ENCODE measurements at regions not wholly inside any gene's neighbourhood (a gene's known extent, or its start where the extent isn't known, plus 50 kb on each side); places are given as distances from the start of the nearest gene placed in this dataset.

DNA sequence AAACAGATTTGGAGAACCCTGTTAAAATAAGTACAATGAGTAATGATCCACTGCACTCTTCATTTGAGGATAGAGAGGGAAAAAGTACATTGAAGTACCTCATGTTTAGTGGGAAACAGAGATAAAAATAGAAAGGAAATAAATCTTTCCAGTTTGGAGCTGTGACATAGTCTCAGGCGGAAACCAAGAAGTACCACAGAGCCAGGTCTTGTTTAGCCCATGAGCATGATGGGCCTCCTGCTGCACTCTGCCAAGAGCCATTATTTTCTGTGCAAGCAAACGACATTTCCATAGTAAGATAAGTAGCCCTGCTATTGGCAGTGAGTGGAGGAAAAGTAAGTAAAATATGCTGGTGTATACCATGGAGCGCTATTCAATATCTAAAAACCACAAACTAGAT, 796.1 kb downstream of the TBL1XR1 start:
- no peak for DNase-seq (ENCODE audit: unreplicated experiment)
- Mint-ChIP-seq H3K36me3 (ENCODE audit: insufficient read depth, unreplicated experiment) (no peaks in the 10 kb centered on the region), H3K27me3 (ENCODE audit: insufficient read depth, unreplicated experiment) (no peaks in the 10 kb centered on the region), H3K4me1 (ENCODE audit: insufficient read depth, unreplicated experiment) (no peaks in the 10 kb centered on the region), H3K4me3 (ENCODE audit: unreplicated experiment) (no peak overlapping the region), H3K27ac (ENCODE audit: low read depth, unreplicated experiment) (no peak overlapping the region), H3K9me3 (ENCODE audit: unreplicated experiment) (peaks cover 6% of the 10 kb centered on the region)
- POLR2A ChIA-PET, result no interaction called here
- BruUV-seq (replicated peaks), result no TSS peak
- intact Hi-C loops (cut with micrococcal nuclease), result no loop called here
- TF ChIP-seq, protein P1, sequence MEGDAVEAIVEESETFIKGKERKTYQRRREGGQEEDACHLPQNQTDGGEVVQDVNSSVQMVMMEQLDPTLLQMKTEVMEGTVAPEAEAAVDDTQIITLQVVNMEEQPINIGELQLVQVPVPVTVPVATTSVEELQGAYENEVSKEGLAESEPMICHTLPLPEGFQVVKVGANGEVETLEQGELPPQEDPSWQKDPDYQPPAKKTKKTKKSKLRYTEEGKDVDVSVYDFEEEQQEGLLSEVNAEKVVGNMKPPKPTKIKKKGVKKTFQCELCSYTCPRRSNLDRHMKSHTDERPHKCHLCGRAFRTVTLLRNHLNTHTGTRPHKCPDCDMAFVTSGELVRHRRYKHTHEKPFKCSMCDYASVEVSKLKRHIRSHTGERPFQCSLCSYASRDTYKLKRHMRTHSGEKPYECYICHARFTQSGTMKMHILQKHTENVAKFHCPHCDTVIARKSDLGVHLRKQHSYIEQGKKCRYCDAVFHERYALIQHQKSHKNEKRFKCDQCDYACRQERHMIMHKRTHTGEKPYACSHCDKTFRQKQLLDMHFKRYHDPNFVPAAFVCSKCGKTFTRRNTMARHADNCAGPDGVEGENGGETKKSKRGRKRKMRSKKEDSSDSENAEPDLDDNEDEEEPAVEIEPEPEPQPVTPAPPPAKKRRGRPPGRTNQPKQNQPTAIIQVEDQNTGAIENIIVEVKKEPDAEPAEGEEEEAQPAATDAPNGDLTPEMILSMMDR (IDR thresholded peaks at IDR 0.05; ENCODE audit: unreplicated experiment), result no peak
- CTCF ChIA-PET, result no interaction called here

- Mint-ChIP-seq H3K4me3 (ENCODE audit: unreplicated experiment) (no peak overlapping the region), H3K9me3 (ENCODE audit: unreplicated experiment) (peaks cover 16% of the 10 kb centered on the region), H3K36me3 (ENCODE audit: insufficient read depth, unreplicated experiment) (no peaks in the 10 kb centered on the region), H3K27ac (ENCODE audit: low read depth, unreplicated experiment) (no peak overlapping the region), H3K4me1 (ENCODE audit: insufficient read depth, unreplicated experiment) (no peaks in the 10 kb centered on the region), H3K27me3 (ENCODE audit: insufficient read depth, unreplicated experiment) (no peaks in the 10 kb centered on the region)
- ChIA-PET POLR2A (no interaction called here), CTCF (no interaction called here)
- intact Hi-C loops (cut with micrococcal nuclease), result no loop called here
- no TSS peak for BruUV-seq (replicated peaks)
- TF ChIP-seq, protein P1 (IDR thresholded peaks at IDR 0.05; ENCODE audit: unreplicated experiment), result no peak
- no peak for DNase-seq (ENCODE audit: unreplicated experiment)
Observed at GRCh38 chr3:176399193-176399592, 798.1 kb downstream of the TBL1XR1 start.

- Mint-ChIP-seq H3K27ac (ENCODE audit: low read depth, unreplicated experiment) (no peak overlapping the region), H3K9me3 (ENCODE audit: unreplicated experiment) (peaks cover 16% of the 10 kb centered on the region), H3K36me3 (ENCODE audit: insufficient read depth, unreplicated experiment) (no peaks in the 10 kb centered on the region), H3K4me3 (ENCODE audit: unreplicated experiment) (no peak overlapping the region), H3K27me3 (ENCODE audit: insufficient read depth, unreplicated experiment) (no peaks in the 10 kb centered on the region), H3K4me1 (ENCODE audit: insufficient read depth, unreplicated experiment) (no peaks in the 10 kb centered on the region)
- POLR2A ChIA-PET, result no interaction called here
- intact Hi-C loops (cut with micrococcal nuclease), result no loop called here
- CTCF ChIA-PET, result no interaction called here
- TF ChIP-seq, protein P1 (IDR thresholded peaks at IDR 0.05; ENCODE audit: unreplicated experiment), result no peak
- no TSS peak for BruUV-seq (replicated peaks)
- DNase-seq (ENCODE audit: unreplicated experiment), result no peak
Observed at GRCh38 chr3:176395240-176395639, 802.0 kb downstream of the TBL1XR1 start.

DNA sequence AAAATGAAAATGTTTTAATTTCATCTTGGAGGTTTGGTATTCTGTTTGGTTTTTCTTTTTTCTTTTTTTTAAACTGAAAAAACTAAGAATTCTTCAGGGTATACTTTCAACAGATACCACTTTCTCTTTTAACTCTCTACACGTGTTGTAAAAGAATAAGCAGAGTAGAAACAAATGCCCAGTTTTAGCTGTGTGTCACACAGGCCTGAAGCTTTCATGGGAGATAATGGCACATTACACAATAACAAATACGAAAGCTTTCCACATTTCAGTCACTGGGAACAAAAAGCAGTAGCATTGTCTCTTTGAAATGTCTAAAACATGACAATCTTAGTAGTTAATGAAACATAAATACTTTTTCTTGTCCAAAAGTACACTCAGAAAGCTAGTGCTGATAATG, 818.5 kb downstream of the TBL1XR1 start:
- no TSS peak for BruUV-seq (replicated peaks)
- DNase-seq (ENCODE audit: unreplicated experiment), result no peak
- Mint-ChIP-seq H3K4me1 (ENCODE audit: insufficient read depth, unreplicated experiment) (no peaks in the 10 kb centered on the region), H3K4me3 (ENCODE audit: unreplicated experiment) (no peak overlapping the region), H3K27ac (ENCODE audit: low read depth, unreplicated experiment) (no peak overlapping the region), H3K27me3 (ENCODE audit: insufficient read depth, unreplicated experiment) (no peaks in the 10 kb centered on the region), H3K36me3 (ENCODE audit: insufficient read depth, unreplicated experiment) (no peaks in the 10 kb centered on the region), H3K9me3 (ENCODE audit: unreplicated experiment) (no peaks in the 10 kb centered on the region)
- intact Hi-C loops (cut with micrococcal nuclease), result no loop called here
- ChIA-PET CTCF (no interaction called here), POLR2A (no interaction called here)
- TF ChIP-seq, protein P1 (IDR thresholded peaks at IDR 0.05; ENCODE audit: unreplicated experiment), result no peak

All from MCF 10A (cell line).